Panc1 (cell line): ENCODE measurements at regions not wholly inside any gene's neighbourhood (a gene's known extent, or its start where the extent isn't known, plus 50 kb on each side); places are given as distances from the start of the nearest gene placed in this dataset.

Experiments used
- ATAC-seq: fragments of 200-7000 bp; cut with Tn5 transposase; 2 replicates; pipeline ENCODE4 v1.9.1; 2020; ENCODE audit warnings: mild to moderate bottlenecking, moderate library complexity
- BruUV-seq: library from RNA; stranded (reverse); fragments of 400-500 nt; replicated peaks from 2 replicates; lab custom pipeline; 2021; lab: Mats Ljungman, UMichigan
- CTCF ChIA-PET: fragments of 300-600 bp; sonication (Branson Sonifier 250); formaldehyde crosslinking; loops from one replicate; lab custom pipeline; 2022; ENCODE audit warnings: antibody characterized with exemption; lab: Charles Lee
- POLR2A ChIA-PET: fragments of 300-600 bp; sonication (Branson Sonifier 250); formaldehyde crosslinking; loops from one replicate; lab custom pipeline; 2022; ENCODE audit warnings: antibody characterized with exemption; lab: Charles Lee
- DNase-seq: peaks from one replicate; pipeline ENCODE4 v3.0.0-alpha.2; 2010; ENCODE audit warnings: low read depth, low spot score
- H3K27ac ChIP-seq: 2 replicates; pipeline ENCODE4 v1.5.1; 2011; ENCODE audit warnings: mild to moderate bottlenecking, low read length, inconsistent platforms
- H3K27me3 ChIP-seq: fragments of 200-500 bp; sonication (Bioruptor generic); 2 replicates; pipeline ENCODE4 v1.6.0; 2014; ENCODE audit warnings: low read length, inconsistent platforms; ENCODE audit not compliant: control insufficient read depth, insufficient read depth
- H3K36me3 ChIP-seq: fragments of 200-500 bp; sonication (Bioruptor generic); 2 replicates; pipeline ENCODE4 v1.5.1; 2014; ENCODE audit warnings: inconsistent platforms, mild to moderate bottlenecking, low read length, moderate library complexity; ENCODE audit not compliant: control insufficient read depth, insufficient read depth
- H3K4me1 ChIP-seq: 2 replicates; pipeline ENCODE4 v1.5.1; 2011; ENCODE audit warnings: inconsistent platforms, mild to moderate bottlenecking, low read length, moderate library complexity; ENCODE audit not compliant: control insufficient read depth, insufficient read depth
- H3K4me3 ChIP-seq, 2 experiments: 2 replicates each; pipeline ENCODE4 v1.5.1; 2011 to 2012; ENCODE audit warnings: low read depth in 2 of 2, low read length in 2 of 2, mild to moderate bottlenecking in 2 of 2, inconsistent platforms in 1 of 2, moderate library complexity in 1 of 2
- H3K9me3 ChIP-seq: fragments of 200-500 bp; sonication (Bioruptor generic); 2 replicates; pipeline ENCODE4 v1.5.1; 2014; ENCODE audit warnings: low read depth, mild to moderate bottlenecking, inconsistent platforms, low read length, moderate library complexity; ENCODE audit not compliant: control insufficient read depth, insufficient read depth
- POLR2AphosphoS5 ChIP-seq: IDR thresholded peaks from 2 replicates; pipeline ENCODE4 v1.6.1; 2012; ENCODE audit warnings: mild to moderate bottlenecking, low read depth, low read length, moderate library complexity
- SIN3A ChIP-seq: IDR thresholded peaks from 2 replicates; pipeline ENCODE4 v1.6.1; 2012; ENCODE audit warnings: low read depth, mild to moderate bottlenecking, low read length, moderate library complexity, borderline replicate concordance; ENCODE audit not compliant: insufficient read depth
- TCF7L2 ChIP-seq: IDR thresholded peaks from 2 replicates; pipeline ENCODE4 v1.6.1; 2011; ENCODE audit warnings: mild to moderate bottlenecking, low read depth, low read length, inconsistent platforms
- in situ Hi-C: cut with HindIII; loops from 2 replicates; pipeline ENCODE4 v1.10.0; 2016; ENCODE audit warnings: low sequenced_read_pairs, low pct_unique_long_range_greater_than_20kb
- intact Hi-C: fragments of 100-400 bp; cut with micrococcal nuclease; formaldehyde crosslinking; loops from one replicate; pipeline ENCODE4 v1.10.0; 2022; ENCODE audit not compliant: unreplicated experiment
- TF ChIP-seq, protein P1 (sequence below): fragments of 450-650 bp; IDR thresholded peaks from 2 replicates; pipeline ENCODE4 v1.5.1; 2017; ENCODE audit warnings: mild to moderate bottlenecking
- TF ChIP-seq, protein P2 (sequence below), 2 experiments: IDR thresholded peaks; 2 replicates each; pipeline ENCODE4 v1.6.1; 2011 to 2012; ENCODE audit warnings: low read depth in 2 of 2, control low read depth in 1 of 2, low read length in 1 of 2, mild to moderate bottlenecking in 1 of 2, moderate library complexity in 1 of 2; ENCODE audit not compliant: insufficient read depth in 1 of 2

GRCh38 chr12:72084880-72085279 lies 146.2 kb downstream of the TPH2 start:
- DNase-seq (no peak), ATAC-seq (no peak)
- Histone ChIP-seq H3K27ac (no peak overlapping the region), H3K9me3 (no peaks in the 10 kb centered on the region), H3K36me3 (no peaks in the 10 kb centered on the region), H3K4me3 (no peak overlapping the region), H3K4me1 (no peaks in the 10 kb centered on the region), H3K27me3 (no peaks in the 10 kb centered on the region)
- ChIA-PET POLR2A (no interaction called here), CTCF (no interaction called here)
- BruUV-seq = no TSS peak
- intact Hi-C loops = no loop called here
- TF ChIP-seq TCF7L2 = no peak
- in situ Hi-C loops = no loop called here

- ATAC-seq = no peak
- ChIA-PET POLR2A (no interaction called here), CTCF (no interaction called here)
- intact Hi-C loops (no loop called here), in situ Hi-C loops (no loop called here)
- H3K27me3 ChIP-seq = no peaks in the 10 kb centered on the region
- no peak overlapping the region for H3K27ac ChIP-seq
- no peak overlapping the region for H3K4me3 ChIP-seq
- TF ChIP-seq, protein P1, sequence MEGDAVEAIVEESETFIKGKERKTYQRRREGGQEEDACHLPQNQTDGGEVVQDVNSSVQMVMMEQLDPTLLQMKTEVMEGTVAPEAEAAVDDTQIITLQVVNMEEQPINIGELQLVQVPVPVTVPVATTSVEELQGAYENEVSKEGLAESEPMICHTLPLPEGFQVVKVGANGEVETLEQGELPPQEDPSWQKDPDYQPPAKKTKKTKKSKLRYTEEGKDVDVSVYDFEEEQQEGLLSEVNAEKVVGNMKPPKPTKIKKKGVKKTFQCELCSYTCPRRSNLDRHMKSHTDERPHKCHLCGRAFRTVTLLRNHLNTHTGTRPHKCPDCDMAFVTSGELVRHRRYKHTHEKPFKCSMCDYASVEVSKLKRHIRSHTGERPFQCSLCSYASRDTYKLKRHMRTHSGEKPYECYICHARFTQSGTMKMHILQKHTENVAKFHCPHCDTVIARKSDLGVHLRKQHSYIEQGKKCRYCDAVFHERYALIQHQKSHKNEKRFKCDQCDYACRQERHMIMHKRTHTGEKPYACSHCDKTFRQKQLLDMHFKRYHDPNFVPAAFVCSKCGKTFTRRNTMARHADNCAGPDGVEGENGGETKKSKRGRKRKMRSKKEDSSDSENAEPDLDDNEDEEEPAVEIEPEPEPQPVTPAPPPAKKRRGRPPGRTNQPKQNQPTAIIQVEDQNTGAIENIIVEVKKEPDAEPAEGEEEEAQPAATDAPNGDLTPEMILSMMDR = no peak
- TF ChIP-seq POLR2AphosphoS5 = no peak
- no peak for TF ChIP-seq SIN3A
- TF ChIP-seq TCF7L2 = no peak
- TF ChIP-seq, protein P2, sequence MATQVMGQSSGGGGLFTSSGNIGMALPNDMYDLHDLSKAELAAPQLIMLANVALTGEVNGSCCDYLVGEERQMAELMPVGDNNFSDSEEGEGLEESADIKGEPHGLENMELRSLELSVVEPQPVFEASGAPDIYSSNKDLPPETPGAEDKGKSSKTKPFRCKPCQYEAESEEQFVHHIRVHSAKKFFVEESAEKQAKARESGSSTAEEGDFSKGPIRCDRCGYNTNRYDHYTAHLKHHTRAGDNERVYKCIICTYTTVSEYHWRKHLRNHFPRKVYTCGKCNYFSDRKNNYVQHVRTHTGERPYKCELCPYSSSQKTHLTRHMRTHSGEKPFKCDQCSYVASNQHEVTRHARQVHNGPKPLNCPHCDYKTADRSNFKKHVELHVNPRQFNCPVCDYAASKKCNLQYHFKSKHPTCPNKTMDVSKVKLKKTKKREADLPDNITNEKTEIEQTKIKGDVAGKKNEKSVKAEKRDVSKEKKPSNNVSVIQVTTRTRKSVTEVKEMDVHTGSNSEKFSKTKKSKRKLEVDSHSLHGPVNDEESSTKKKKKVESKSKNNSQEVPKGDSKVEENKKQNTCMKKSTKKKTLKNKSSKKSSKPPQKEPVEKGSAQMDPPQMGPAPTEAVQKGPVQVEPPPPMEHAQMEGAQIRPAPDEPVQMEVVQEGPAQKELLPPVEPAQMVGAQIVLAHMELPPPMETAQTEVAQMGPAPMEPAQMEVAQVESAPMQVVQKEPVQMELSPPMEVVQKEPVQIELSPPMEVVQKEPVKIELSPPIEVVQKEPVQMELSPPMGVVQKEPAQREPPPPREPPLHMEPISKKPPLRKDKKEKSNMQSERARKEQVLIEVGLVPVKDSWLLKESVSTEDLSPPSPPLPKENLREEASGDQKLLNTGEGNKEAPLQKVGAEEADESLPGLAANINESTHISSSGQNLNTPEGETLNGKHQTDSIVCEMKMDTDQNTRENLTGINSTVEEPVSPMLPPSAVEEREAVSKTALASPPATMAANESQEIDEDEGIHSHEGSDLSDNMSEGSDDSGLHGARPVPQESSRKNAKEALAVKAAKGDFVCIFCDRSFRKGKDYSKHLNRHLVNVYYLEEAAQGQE (IDR thresholded peaks at IDR 0.05; ENCODE audit: insufficient read depth in 1 of 2, low read depth in 2 of 2, low read length in 1 of 2) = no peak
- no peaks in the 10 kb centered on the region for H3K36me3 ChIP-seq
- DNase-seq = no peak
- no peaks in the 10 kb centered on the region for H3K4me1 ChIP-seq
- BruUV-seq = no TSS peak
- no peaks in the 10 kb centered on the region for H3K9me3 ChIP-seq
Observed at GRCh38 chr12:72089678-72090077, 151.0 kb downstream of the TPH2 start.

- no TSS peak for BruUV-seq
- ChIA-PET POLR2A (no interaction called here), CTCF (no interaction called here)
- in situ Hi-C loops = no loop called here
- Histone ChIP-seq H3K4me3 (no peak overlapping the region), H3K4me1 (no peaks in the 10 kb centered on the region), H3K36me3 (no peaks in the 10 kb centered on the region), H3K27ac (no peak overlapping the region), H3K27me3 (no peaks in the 10 kb centered on the region), H3K9me3 (no peaks in the 10 kb centered on the region)
- TF ChIP-seq, protein P2 (IDR thresholded peaks at IDR 0.05; ENCODE audit: insufficient read depth in 1 of 2, low read depth in 2 of 2, low read length in 1 of 2) = no peak
- TF ChIP-seq POLR2AphosphoS5 (no peak), TCF7L2 (no peak), SIN3A (no peak)
- TF ChIP-seq, protein P1 = no peak
- intact Hi-C loops = no loop called here
- no peak for DNase-seq
- ATAC-seq = no peak
Observed at GRCh38 chr12:72093424-72093823, 154.8 kb downstream of the TPH2 start.
